ENCODE measurements at regions not wholly inside any gene's neighbourhood (a gene's known extent, or its start where the extent isn't known, plus 50 kb on each side); places are given as distances from the start of the nearest gene placed in this dataset.
"Not testable (repeated sequence)": the region's sequence is repeated elsewhere in the genome, so short reads cannot be mapped to it uniquely, and the experiment has no call there.

- H3K27me3 ChIP-seq (ENCODE audit: control insufficient read depth, insufficient read depth, low read length): no peaks in the 10 kb centered on the region
- peaks cover 29% of the 10 kb centered on the region for H3K4me1 ChIP-seq (ENCODE audit: control insufficient read depth, insufficient read depth, low read length)
- no peak overlapping the region for H3K4me3 ChIP-seq (ENCODE audit: low read depth, low read length)
- no peaks in the 10 kb centered on the region for H3K9me3 ChIP-seq (ENCODE audit: control insufficient read depth, insufficient read depth, low read length)
- H3K27ac ChIP-seq (ENCODE audit: low read depth, low read length): no peak overlapping the region
- H3K36me3 ChIP-seq (ENCODE audit: control insufficient read depth, insufficient read depth, low read length): no peaks in the 10 kb centered on the region
- no peak overlapping the region for H3K9ac ChIP-seq (ENCODE audit: low read depth, low read length)
These were observed 62.0 kb downstream of the CAVIN4 start for GRCh38 chr9:100639854-100640253.

- no peak overlapping the region for H3K4me3 ChIP-seq (ENCODE audit: low read depth, low read length)
- no peaks in the 10 kb centered on the region for H3K36me3 ChIP-seq (ENCODE audit: control insufficient read depth, insufficient read depth, low read length)
- no peaks in the 10 kb centered on the region for H3K27me3 ChIP-seq (ENCODE audit: control insufficient read depth, insufficient read depth, low read length)
- H3K9me3 ChIP-seq (ENCODE audit: control insufficient read depth, insufficient read depth, low read length): no peaks in the 10 kb centered on the region
- no peak overlapping the region for H3K9ac ChIP-seq (ENCODE audit: low read depth, low read length)
- H3K27ac ChIP-seq (ENCODE audit: low read depth, low read length): no peak overlapping the region
- H3K4me1 ChIP-seq (ENCODE audit: control insufficient read depth, insufficient read depth, low read length): peaks cover 29% of the 10 kb centered on the region
These were observed 62.7 kb downstream of the CAVIN4 start for GRCh38 chr9:100640447-100641050.

- no peaks in the 10 kb centered on the region for H3K9me3 ChIP-seq (ENCODE audit: control insufficient read depth, insufficient read depth, low read length)
- no peaks in the 10 kb centered on the region for H3K27me3 ChIP-seq (ENCODE audit: control insufficient read depth, insufficient read depth, low read length)
- no peak overlapping the region for H3K9ac ChIP-seq (ENCODE audit: low read depth, low read length)
- no peaks in the 10 kb centered on the region for H3K36me3 ChIP-seq (ENCODE audit: control insufficient read depth, insufficient read depth, low read length)
- H3K4me1 ChIP-seq (ENCODE audit: control insufficient read depth, insufficient read depth, low read length): peaks cover 29% of the 10 kb centered on the region
- no peak overlapping the region for H3K4me3 ChIP-seq (ENCODE audit: low read depth, low read length)
- H3K27ac ChIP-seq (ENCODE audit: low read depth, low read length): no peak overlapping the region
These were observed 63.3 kb downstream of the CAVIN4 start for GRCh38 chr9:100641166-100641565.

GRCh38 chr9:100652850-100653249 lies 75.0 kb downstream of the CAVIN4 start:
- Histone ChIP-seq H3K27ac (ENCODE audit: low read depth, low read length) (no peak overlapping the region), H3K36me3 (ENCODE audit: control insufficient read depth, insufficient read depth, low read length) (no peaks in the 10 kb centered on the region), H3K4me3 (ENCODE audit: low read depth, low read length) (no peak overlapping the region), H3K27me3 (ENCODE audit: control insufficient read depth, insufficient read depth, low read length) (no peaks in the 10 kb centered on the region), H3K9me3 (ENCODE audit: control insufficient read depth, insufficient read depth, low read length) (peaks cover 16% of the 10 kb centered on the region), H3K9ac (ENCODE audit: low read depth, low read length) (no peak overlapping the region), H3K4me1 (ENCODE audit: control insufficient read depth, insufficient read depth, low read length) (peaks cover 7% of the 10 kb centered on the region; the same call in 1 of the 2 replicates)

GRCh38 chr9:100653643-100654334 lies 75.9 kb downstream of the CAVIN4 start:
- H3K27ac ChIP-seq (ENCODE audit: low read depth, low read length): no peak overlapping the region
- no peaks in the 10 kb centered on the region for H3K27me3 ChIP-seq (ENCODE audit: control insufficient read depth, insufficient read depth, low read length)
- H3K4me1 ChIP-seq (ENCODE audit: control insufficient read depth, insufficient read depth, low read length): peaks cover 7% of the 10 kb centered on the region; the same call in 1 of the 2 replicates
- no peaks in the 10 kb centered on the region for H3K36me3 ChIP-seq (ENCODE audit: control insufficient read depth, insufficient read depth, low read length)
- H3K9me3 ChIP-seq (ENCODE audit: control insufficient read depth, insufficient read depth, low read length): peaks cover 16% of the 10 kb centered on the region
- H3K4me3 ChIP-seq (ENCODE audit: low read depth, low read length): no peak overlapping the region
- no peak overlapping the region for H3K9ac ChIP-seq (ENCODE audit: low read depth, low read length)

- H3K36me3 ChIP-seq (ENCODE audit: control insufficient read depth, insufficient read depth, low read length); H3K27ac ChIP-seq (ENCODE audit: low read depth, low read length); H3K4me3 ChIP-seq (ENCODE audit: low read depth, low read length); H3K4me1 ChIP-seq (ENCODE audit: control insufficient read depth, insufficient read depth, low read length); H3K9ac ChIP-seq (ENCODE audit: low read depth, low read length): not testable (repeated sequence)
- peaks cover 16% of the 10 kb centered on the region for H3K9me3 ChIP-seq (ENCODE audit: control insufficient read depth, insufficient read depth, low read length)
- H3K27me3 ChIP-seq (ENCODE audit: control insufficient read depth, insufficient read depth, low read length): peaks cover 12% of the 10 kb centered on the region
These were observed 79.0 kb downstream of the CAVIN4 start for GRCh38 chr9:100656851-100657250.

GRCh38 chr9:100661668-100662067 lies 83.8 kb downstream of the CAVIN4 start:
- H3K4me1 ChIP-seq (ENCODE audit: control insufficient read depth, insufficient read depth, low read length): no peaks in the 10 kb centered on the region
- H3K9ac ChIP-seq (ENCODE audit: low read depth, low read length): no peak overlapping the region
- H3K4me3 ChIP-seq (ENCODE audit: low read depth, low read length): no peak overlapping the region
- no peaks in the 10 kb centered on the region for H3K36me3 ChIP-seq (ENCODE audit: control insufficient read depth, insufficient read depth, low read length)
- peaks cover 28% of the 10 kb centered on the region for H3K27me3 ChIP-seq (ENCODE audit: control insufficient read depth, insufficient read depth, low read length)
- no peaks in the 10 kb centered on the region for H3K9me3 ChIP-seq (ENCODE audit: control insufficient read depth, insufficient read depth, low read length)
- no peak overlapping the region for H3K27ac ChIP-seq (ENCODE audit: low read depth, low read length)

GRCh38 chr9:100662122-100662521 lies 84.2 kb downstream of the CAVIN4 start:
- H3K36me3 ChIP-seq (ENCODE audit: control insufficient read depth, insufficient read depth, low read length): no peaks in the 10 kb centered on the region

GRCh38 chr9:100667448-100667847 lies 89.6 kb downstream of the CAVIN4 start:
- no peaks in the 10 kb centered on the region for H3K36me3 ChIP-seq (ENCODE audit: control insufficient read depth, insufficient read depth, low read length)
- no peaks in the 10 kb centered on the region for H3K9me3 ChIP-seq (ENCODE audit: control insufficient read depth, insufficient read depth, low read length)
- peaks cover 29% of the 10 kb centered on the region for H3K4me1 ChIP-seq (ENCODE audit: control insufficient read depth, insufficient read depth, low read length)
- H3K27ac ChIP-seq (ENCODE audit: low read depth, low read length): no peak overlapping the region
- H3K4me3 ChIP-seq (ENCODE audit: low read depth, low read length): no peak overlapping the region
- H3K9ac ChIP-seq (ENCODE audit: low read depth, low read length): no peak overlapping the region
- H3K27me3 ChIP-seq (ENCODE audit: control insufficient read depth, insufficient read depth, low read length): peaks cover 10% of the 10 kb centered on the region

More at GRCh38 chr9:100662122-100662521, 84.2 kb downstream of the CAVIN4 start:
- no peak overlapping the region for H3K27ac ChIP-seq (ENCODE audit: low read depth, low read length)
- no peaks in the 10 kb centered on the region for H3K4me1 ChIP-seq (ENCODE audit: control insufficient read depth, insufficient read depth, low read length)
- no peaks in the 10 kb centered on the region for H3K9me3 ChIP-seq (ENCODE audit: control insufficient read depth, insufficient read depth, low read length)
- H3K27me3 ChIP-seq (ENCODE audit: control insufficient read depth, insufficient read depth, low read length): peaks cover 28% of the 10 kb centered on the region
- no peak overlapping the region for H3K9ac ChIP-seq (ENCODE audit: low read depth, low read length)
- no peak overlapping the region for H3K4me3 ChIP-seq (ENCODE audit: low read depth, low read length)

GRCh38 chr9:100668024-100668423 lies 90.1 kb downstream of the CAVIN4 start:
- Histone ChIP-seq H3K27me3 (ENCODE audit: control insufficient read depth, insufficient read depth, low read length) (peaks cover 4% of the 10 kb centered on the region), H3K9ac (ENCODE audit: low read depth, low read length) (no peak overlapping the region), H3K36me3 (ENCODE audit: control insufficient read depth, insufficient read depth, low read length) (no peaks in the 10 kb centered on the region), H3K9me3 (ENCODE audit: control insufficient read depth, insufficient read depth, low read length) (no peaks in the 10 kb centered on the region), H3K4me1 (ENCODE audit: control insufficient read depth, insufficient read depth, low read length) (peaks cover 29% of the 10 kb centered on the region), H3K4me3 (ENCODE audit: low read depth, low read length) (no peak overlapping the region), H3K27ac (ENCODE audit: low read depth, low read length) (no peak overlapping the region)

- Histone ChIP-seq H3K27me3 (ENCODE audit: control insufficient read depth, insufficient read depth, low read length) (no peaks in the 10 kb centered on the region), H3K4me3 (ENCODE audit: low read depth, low read length) (no peak overlapping the region), H3K36me3 (ENCODE audit: control insufficient read depth, insufficient read depth, low read length) (no peaks in the 10 kb centered on the region), H3K9me3 (ENCODE audit: control insufficient read depth, insufficient read depth, low read length) (no peaks in the 10 kb centered on the region), H3K4me1 (ENCODE audit: control insufficient read depth, insufficient read depth, low read length) (peaks cover 29% of the 10 kb centered on the region), H3K27ac (ENCODE audit: low read depth, low read length) (no peak overlapping the region), H3K9ac (ENCODE audit: low read depth, low read length) (0 out of 2 replicates have a peak overlapping the region, but pooled peaks have one; percentile 21)
These were observed 92.1 kb downstream of the CAVIN4 start for GRCh38 chr9:100669968-100670367.

Measured in HUES48 (cell line).